ENCODE measurements at regions not wholly inside any gene's neighbourhood (a gene's known extent, or its start where the extent isn't known, plus 50 kb on each side); places are given as distances from the start of the nearest gene placed in this dataset.

- 8% methylated on average over 4 of the region's 4 CpGs for WGBS (ENCODE audit: missing lambda C conversion rate)
These were observed 216.3 kb downstream of the B3GLCT start for GRCh38 chr13:31416066-31416465.

GRCh38 chr13:31418186-31418585, 218.4 kb downstream of the B3GLCT start:
- Histone ChIP-seq H3K4me3 (no peak overlapping the region), H3K4me2 (no peak overlapping the region), H3K4me1 (no peaks in the 10 kb centered on the region), H3K27ac (no peak overlapping the region), H3K9me3 (no peaks in the 10 kb centered on the region)
- DNase-seq (ENCODE audit: low read depth in 1 of 2, low spot score in 1 of 2) = no peak
- no peak for FAIRE-seq
- no peak for ATAC-seq
- WGBS (ENCODE audit: missing lambda C conversion rate) = 36% methylated on average over 2 of the region's 2 CpGs
- POLR2A ChIA-PET = no interaction called here
- TF ChIP-seq MYC (IDR thresholded peaks at IDR 0.05; ENCODE audit: borderline replicate concordance, low read length) (no peak), HOXA7 (CRISPR knock-in tag; IDR thresholded peaks at IDR 0.05) (no peak), CHD4 (IDR thresholded peaks at IDR 0.05; ENCODE audit: borderline replicate concordance) (no peak), RFX5 (IDR thresholded peaks at IDR 0.05) (no peak), CBX2 (IDR thresholded peaks at IDR 0.05; ENCODE audit: borderline replicate concordance, low read depth) (no peak), JUNB (IDR thresholded peaks at IDR 0.05) (no peak), EHF (CRISPR knock-in tag; IDR thresholded peaks at IDR 0.05) (no peak), SMC3 (IDR thresholded peaks at IDR 0.05) (no peak), TP53 (CRISPR knock-in tag; IDR thresholded peaks at IDR 0.05) (no peak), NFE2L2 (conservative IDR thresholded peaks at IDR 0.05; ENCODE audit: low read length) (no peak), GATA3 (IDR thresholded peaks at IDR 0.05; ENCODE audit: borderline replicate concordance) (no peak), EHMT2 (IDR thresholded peaks at IDR 0.05; ENCODE audit: low read depth) (no peak), ZNF302 (CRISPR knock-in tag; IDR thresholded peaks at IDR 0.05) (no peak), MAZ (IDR thresholded peaks at IDR 0.05; ENCODE audit: borderline replicate concordance, low read depth, low read length) (no peak), NR3C1 (IDR thresholded peaks at IDR 0.05) (no peak), ZSCAN20 (CRISPR knock-in tag; IDR thresholded peaks at IDR 0.05) (no peak), HDAC2 (IDR thresholded peaks at IDR 0.05) (no peak)
- CTCF ChIA-PET = no interaction called here

More at GRCh38 chr13:31416066-31416465, 216.3 kb downstream of the B3GLCT start:
- no peak for ATAC-seq
- TF ChIP-seq ZFP36 (IDR thresholded peaks at IDR 0.05; ENCODE audit: borderline replicate concordance, partially characterized antibody) (no peak), FOSB (CRISPR knock-in tag; IDR thresholded peaks at IDR 0.05) (no peak), RARB (CRISPR knock-in tag; IDR thresholded peaks at IDR 0.05) (no peak), ZSCAN20 (CRISPR knock-in tag; IDR thresholded peaks at IDR 0.05) (no peak), TP53 (CRISPR knock-in tag; IDR thresholded peaks at IDR 0.05) (no peak), BHLHE40 (IDR thresholded peaks at IDR 0.05; ENCODE audit: low read depth, low read length) (no peak), HOXB5 (CRISPR knock-in tag; IDR thresholded peaks at IDR 0.05) (no peak), CHD2 (IDR thresholded peaks at IDR 0.05; ENCODE audit: low read length, partially characterized antibody) (no peak), SMC3 (IDR thresholded peaks at IDR 0.05) (no peak), RNF2 (IDR thresholded peaks at IDR 0.05; ENCODE audit: borderline replicate concordance, low read depth) (no peak), HDAC2 (IDR thresholded peaks at IDR 0.05) (no peak), USF2 (IDR thresholded peaks at IDR 0.05) (no peak), CBX2 (IDR thresholded peaks at IDR 0.05; ENCODE audit: borderline replicate concordance, low read depth) (no peak), RCOR1 (IDR thresholded peaks at IDR 0.05; ENCODE audit: low read depth, low read length) (no peak), EHMT2 (IDR thresholded peaks at IDR 0.05; ENCODE audit: low read depth) (no peak), SREBF2 (IDR thresholded peaks at IDR 0.05) (no peak)
- TF ChIP-seq, protein P1, sequence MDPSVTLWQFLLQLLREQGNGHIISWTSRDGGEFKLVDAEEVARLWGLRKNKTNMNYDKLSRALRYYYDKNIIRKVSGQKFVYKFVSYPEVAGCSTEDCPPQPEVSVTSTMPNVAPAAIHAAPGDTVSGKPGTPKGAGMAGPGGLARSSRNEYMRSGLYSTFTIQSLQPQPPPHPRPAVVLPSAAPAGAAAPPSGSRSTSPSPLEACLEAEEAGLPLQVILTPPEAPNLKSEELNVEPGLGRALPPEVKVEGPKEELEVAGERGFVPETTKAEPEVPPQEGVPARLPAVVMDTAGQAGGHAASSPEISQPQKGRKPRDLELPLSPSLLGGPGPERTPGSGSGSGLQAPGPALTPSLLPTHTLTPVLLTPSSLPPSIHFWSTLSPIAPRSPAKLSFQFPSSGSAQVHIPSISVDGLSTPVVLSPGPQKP (IDR thresholded peaks at IDR 0.05; ENCODE audit: low read depth, low read length) = no peak
- Histone ChIP-seq H3K4me3 (no peak overlapping the region), H3K9me3 (no peaks in the 10 kb centered on the region), H3K4me1 (no peaks in the 10 kb centered on the region), H3K27ac (no peak overlapping the region), H3K4me2 (no peak overlapping the region)
- ChIA-PET CTCF (interaction anchor here (1.1 to 2.4 kb wide), 3 partner anchors 10 to 242 kb away, joined by 3 to 7 read pairs (median 4); no protein-coding TSS in a partner anchor), POLR2A (no interaction called here)
- DNase-seq (ENCODE audit: low read depth in 1 of 2, low spot score in 1 of 2) = no peak
- FAIRE-seq = no peak

Data from A549 (cell line).